HEK293 (cell line): ENCODE measurements at regions not wholly inside any gene's neighbourhood (a gene's known extent, or its start where the extent isn't known, plus 50 kb on each side); places are given as distances from the start of the nearest gene placed in this dataset.

Source experiments
- CTCF ChIA-PET: fragments of 350-600 bp; formaldehyde crosslinking; extraction: SDS; loops from one replicate; lab custom pipeline; 2021; ENCODE audit warnings: antibody characterized with exemption; lab: Yijun Ruan, JAX
- POLR2A ChIA-PET: fragments of 300-600 bp; formaldehyde crosslinking; extraction: SDS; loops from one replicate; lab custom pipeline; 2020; ENCODE audit warnings: antibody characterized with exemption, inconsistent platforms; lab: Yijun Ruan, JAX
- H3K27ac ChIP-seq: fragments of 200-500 bp; sonication (Bioruptor generic); 2 replicates; pipeline ENCODE4 v1.5.1; 2014; ENCODE audit warnings: low read depth, low read length, control low read depth, inconsistent platforms; ENCODE audit errors: extremely low read depth
- H3K36me3 ChIP-seq, 2 experiments: fragments of 200-500 bp in 1 of 2; sonication (Bioruptor generic) in 1 of 2; 1 replicate in 1 of 2; 2 replicates in 1 of 2; pipeline ENCODE4 v1.5.1; 2014 to 2017; ENCODE audit warnings: inconsistent platforms in 2 of 2, low read length in 2 of 2; ENCODE audit not compliant: control insufficient read depth in 2 of 2, insufficient read depth in 1 of 2
- H3K4me1 ChIP-seq: fragments of 200-500 bp; sonication (Bioruptor generic); 2 replicates; pipeline ENCODE4 v1.5.1; 2014; ENCODE audit warnings: mild to moderate bottlenecking, low read length, inconsistent platforms; ENCODE audit not compliant: control insufficient read depth, insufficient read depth
- H3K4me3 ChIP-seq: 2 replicates; pipeline ENCODE4 v1.5.1; 2011; ENCODE audit warnings: low read depth, mild to moderate bottlenecking, control low read depth, low read length, moderate library complexity
- H3K9me3 ChIP-seq: fragments of 200-500 bp; sonication (Bioruptor generic); 2 replicates; pipeline ENCODE4 v1.5.1; 2014; ENCODE audit warnings: low read depth, low read length, inconsistent platforms; ENCODE audit not compliant: control insufficient read depth, insufficient read depth
- FEZF1 ChIP-seq: fragments of 450-650 bp; formaldehyde crosslinking; IDR thresholded peaks from 2 replicates; pipeline ENCODE4 v1.5.1; 2016; ENCODE audit warnings: missing biosample characterization, missing genetic modification characterization
- HOXA7 ChIP-seq: sonication (generic); formaldehyde crosslinking; IDR thresholded peaks from 2 replicates; pipeline ENCODE4 v1.8.1; 2022; ENCODE audit warnings: missing genetic modification reagents, borderline replicate concordance
- HOXC10 ChIP-seq: sonication (generic); formaldehyde crosslinking; IDR thresholded peaks from 2 replicates; pipeline ENCODE4 v1.8.1; 2023; ENCODE audit warnings: mild to moderate bottlenecking, missing genetic modification reagents
- INSM2 ChIP-seq: fragments of 450-650 bp; formaldehyde crosslinking; IDR thresholded peaks from 2 replicates; pipeline ENCODE4 v1.5.1; 2016; ENCODE audit warnings: missing biosample characterization, missing genetic modification characterization
- PRDM6 ChIP-seq: fragments of 450-650 bp; formaldehyde crosslinking; IDR thresholded peaks from 2 replicates; pipeline ENCODE4 v1.5.1; 2017; ENCODE audit warnings: missing biosample characterization, missing genetic modification characterization
- ZFP37 ChIP-seq: fragments of 450-650 bp; formaldehyde crosslinking; IDR thresholded peaks from 2 replicates; pipeline ENCODE4 v1.5.1; 2016; ENCODE audit warnings: missing biosample characterization, missing genetic modification characterization
- ZNF10 ChIP-seq: fragments of 450-650 bp; formaldehyde crosslinking; IDR thresholded peaks from 2 replicates; pipeline ENCODE4 v1.5.1; 2017; ENCODE audit warnings: missing biosample characterization, missing genetic modification characterization
- ZNF114 ChIP-seq: fragments of 450-650 bp; formaldehyde crosslinking; IDR thresholded peaks from 2 replicates; pipeline ENCODE4 v1.5.0; 2017; ENCODE audit warnings: missing biosample characterization, missing genetic modification characterization
- ZNF211 ChIP-seq: fragments of 450-650 bp; formaldehyde crosslinking; IDR thresholded peaks from 2 replicates; pipeline ENCODE4 v1.5.1; 2016; ENCODE audit warnings: low read depth, missing biosample characterization, missing genetic modification characterization
- ZNF266 ChIP-seq: fragments of 450-650 bp; formaldehyde crosslinking; IDR thresholded peaks from 2 replicates; pipeline ENCODE4 v1.5.1; 2016; ENCODE audit warnings: missing biosample characterization, missing genetic modification characterization, low read depth
- ZNF394 ChIP-seq: fragments of 450-650 bp; formaldehyde crosslinking; IDR thresholded peaks from 2 replicates; pipeline ENCODE4 v1.5.1; 2016; ENCODE audit warnings: missing biosample characterization, missing genetic modification characterization, mild to moderate bottlenecking, moderate library complexity, borderline replicate concordance
- ZNF513 ChIP-seq: fragments of 450-650 bp; IDR thresholded peaks from 2 replicates; pipeline ENCODE4 v1.5.1; 2018; ENCODE audit warnings: missing biosample characterization, missing genetic modification characterization
- ZNF514 ChIP-seq: fragments of 450-650 bp; formaldehyde crosslinking; IDR thresholded peaks from 2 replicates; pipeline ENCODE4 v1.5.1; 2016; ENCODE audit warnings: missing biosample characterization, missing genetic modification characterization
- ZNF585B ChIP-seq: fragments of 450-650 bp; formaldehyde crosslinking; IDR thresholded peaks from 2 replicates; pipeline ENCODE4 v1.5.1; 2016; ENCODE audit warnings: missing biosample characterization, missing genetic modification characterization
- ZNF596 ChIP-seq: fragments of 450-650 bp; IDR thresholded peaks from 2 replicates; pipeline ENCODE4 v1.5.0; 2018; ENCODE audit warnings: missing biosample characterization, mild to moderate bottlenecking, missing genetic modification characterization, moderate library complexity
- ZNF600 ChIP-seq: fragments of 450-650 bp; formaldehyde crosslinking; IDR thresholded peaks from 2 replicates; pipeline ENCODE4 v1.5.1; 2016; ENCODE audit warnings: missing biosample characterization, missing genetic modification characterization
- ZNF837 ChIP-seq: fragments of 450-650 bp; formaldehyde crosslinking; IDR thresholded peaks from 2 replicates; pipeline ENCODE4 v1.5.1; 2016; ENCODE audit warnings: missing biosample characterization, missing genetic modification characterization

- TF ChIP-seq FEZF1 (no peak), ZFP37 (tag by site-specific recombination) (no peak)
- CTCF ChIA-PET = interaction anchor here (1.1 kb wide), 1 partner anchor 18 kb away, joined by 5 read pairs; no protein-coding TSS in a partner anchor
- no peaks in the 10 kb centered on the region for H3K9me3 ChIP-seq
- H3K4me3 ChIP-seq = no peak overlapping the region
- POLR2A ChIA-PET = no interaction called here
- no peaks in the 10 kb centered on the region for H3K4me1 ChIP-seq
- no peak overlapping the region for H3K27ac ChIP-seq
- no peaks in the 10 kb centered on the region for H3K36me3 ChIP-seq
Observed at GRCh38 chr3:81927811-81928210, 166.4 kb upstream of the GBE1 start.

GRCh38 chr3:81925385-81925784 is 163.9 kb upstream of the GBE1 start:
- no peaks in the 10 kb centered on the region for H3K9me3 ChIP-seq
- no peaks in the 10 kb centered on the region for H3K36me3 ChIP-seq
- ChIA-PET POLR2A (no interaction called here), CTCF (no interaction called here)
- no peak overlapping the region for H3K27ac ChIP-seq
- H3K4me1 ChIP-seq = no peaks in the 10 kb centered on the region
- no peak overlapping the region for H3K4me3 ChIP-seq
- no peak for TF ChIP-seq ZNF394 (tag by site-specific recombination)
- no peak for TF ChIP-seq INSM2 (tag by site-specific recombination)
- TF ChIP-seq HOXA7 (CRISPR knock-in tag) = no peak
- no peak for TF ChIP-seq ZNF600
- no peak for TF ChIP-seq ZNF211 (tag by site-specific recombination)
- no peak for TF ChIP-seq PRDM6 (tag by site-specific recombination)
- no peak for TF ChIP-seq ZNF10 (tag by site-specific recombination)
- TF ChIP-seq ZNF266 (tag by site-specific recombination) = no peak
- no peak for TF ChIP-seq ZNF513
- TF ChIP-seq ZNF514 (tag by site-specific recombination) = no peak
- TF ChIP-seq ZNF837 (tag by site-specific recombination) = no peak
- TF ChIP-seq ZNF596 (tag by site-specific recombination) = no peak

- H3K36me3 ChIP-seq = no peaks in the 10 kb centered on the region
- H3K27ac ChIP-seq = no peak overlapping the region
- no peaks in the 10 kb centered on the region for H3K4me1 ChIP-seq
- ChIA-PET CTCF (interaction anchor here (1.2 kb wide), 1 partner anchor 13 kb away, joined by 5 read pairs; no protein-coding TSS in a partner anchor), POLR2A (no interaction called here)
- TF ChIP-seq HOXC10 (no peak), ZNF585B (no peak), ZNF114 (no peak)
- no peaks in the 10 kb centered on the region for H3K9me3 ChIP-seq
- no peak overlapping the region for H3K4me3 ChIP-seq
Observed at GRCh38 chr3:81923038-81923437, 161.6 kb upstream of the GBE1 start.
